GM12878 (cell line): ENCODE measurements at regions not wholly inside any gene's neighbourhood (a gene's known extent, or its start where the extent isn't known, plus 50 kb on each side); places are given as distances from the start of the nearest gene placed in this dataset.

Source experiments
- ATAC-seq: fragments of 200-7000 bp; cut with Tn5 transposase; 3 replicates; pipeline ENCODE4 v1.9.1; 2020; ENCODE audit warnings: mild to moderate bottlenecking, moderate library complexity
- BruUV-seq: library from RNA; stranded (reverse); fragments of 400-500 nt; replicated peaks from 2 replicates; lab custom pipeline; 2021; lab: Mats Ljungman, UMichigan
- CTCF ChIA-PET: fragments of 300-600 bp; sonication (Branson Sonifier 250); formaldehyde crosslinking; extraction: SDS; loops from one replicate; lab custom pipeline; 2021; ENCODE audit warnings: inconsistent platforms; lab: Yijun Ruan, JAX
- POLR2A ChIA-PET: fragments of 350-600 bp; formaldehyde crosslinking; extraction: SDS; loops from one replicate; lab custom pipeline; 2021; ENCODE audit warnings: inconsistent platforms; lab: Charles Lee
- RAD21 ChIA-PET: fragments of 300-600 bp; sonication (Branson Sonifier 250); formaldehyde crosslinking; loops from one replicate; lab custom pipeline; 2023; ENCODE audit warnings: antibody characterized with exemption; ENCODE audit not compliant: unreplicated experiment; lab: Charles Lee
- SMC1A ChIA-PET: fragments of 300-600 bp; sonication (Branson Sonifier 250); formaldehyde crosslinking; loops from one replicate; lab custom pipeline; 2023; ENCODE audit not compliant: unreplicated experiment, uncharacterized antibody; lab: Charles Lee
- DNase-seq: peaks from one replicate; pipeline ENCODE4 v3.0.0-alpha.2; 2011; ENCODE audit warnings: low read depth, low spot score
- FAIRE-seq: peaks from 3 replicates; lab custom pipeline; 2011; peaks lifted over from hg19 to GRCh38; lab: Jason Lieb, UNC
- H2AFZ ChIP-seq: 2 replicates; pipeline ENCODE4 v1.6.0; 2011; ENCODE audit warnings: low read depth, low read length, control low read depth; ENCODE audit not compliant: control insufficient read depth
- H3K27ac ChIP-seq: 2 replicates; pipeline ENCODE4 v1.5.1; 2011; ENCODE audit warnings: control low read depth; ENCODE audit not compliant: control insufficient read depth, insufficient read depth
- H3K27me3 ChIP-seq, 2 experiments: replicated peaks in 1 of 2; 2 replicates each; pipeline versions ENCODE4 v1.6.0 to v1.6.1; 2011; ENCODE audit warnings: low read length in 1 of 2; ENCODE audit not compliant: control insufficient read depth in 2 of 2, insufficient read depth in 2 of 2
- H3K36me3 ChIP-seq, 2 experiments: 2 replicates each; pipeline ENCODE4 v1.5.1; 2011; ENCODE audit warnings: low read length in 1 of 2; ENCODE audit not compliant: control insufficient read depth in 2 of 2, insufficient read depth in 2 of 2
- H3K4me1 ChIP-seq: 2 replicates; pipeline ENCODE4 v1.6.1; 2011; ENCODE audit warnings: mild to moderate bottlenecking, low read length, moderate library complexity, mixed read lengths; ENCODE audit not compliant: control insufficient read depth, insufficient read depth
- H3K4me2 ChIP-seq: 2 replicates; pipeline ENCODE4 v1.6.0; 2011; ENCODE audit warnings: control low read depth; ENCODE audit not compliant: control insufficient read depth, insufficient read depth
- H3K4me3 ChIP-seq: fragments of 200-600 bp; sonication (generic); 2 replicates; pipeline ENCODE4 v1.5.1; 2016
- H3K79me2 ChIP-seq: 2 replicates; pipeline ENCODE4 v1.6.0; 2011; ENCODE audit warnings: low read length; ENCODE audit not compliant: control insufficient read depth, insufficient read depth
- H3K9ac ChIP-seq: 2 replicates; pipeline ENCODE4 v1.8.0; 2011; ENCODE audit warnings: low read length, control low read depth, mixed read lengths; ENCODE audit not compliant: control insufficient read depth, insufficient read depth
- H3K9me3 ChIP-seq: replicated peaks from 3 replicates; pipeline ENCODE4 v1.5.1; 2011; ENCODE audit warnings: mild to moderate bottlenecking, low read length; ENCODE audit not compliant: control insufficient read depth, insufficient read depth
- H4K20me1 ChIP-seq: 2 replicates; pipeline ENCODE4 v1.6.0; 2011; ENCODE audit not compliant: control insufficient read depth, insufficient read depth
- ATF7 ChIP-seq: fragments of 450-650 bp; IDR thresholded peaks from 2 replicates; pipeline ENCODE4 v1.6.1; 2016; ENCODE audit warnings: low read depth, mild to moderate bottlenecking
- BCLAF1 ChIP-seq: fragments of 450-650 bp; IDR thresholded peaks from 2 replicates; pipeline ENCODE4 v1.6.1; 2017; ENCODE audit warnings: antibody characterized with exemption, mild to moderate bottlenecking, moderate library complexity
- CREM ChIP-seq: IDR thresholded peaks from 2 replicates; pipeline ENCODE4 v1.6.1; 2014; ENCODE audit warnings: antibody characterized with exemption, low read depth
- EGR1 ChIP-seq, 2 experiments: IDR thresholded peaks; 1 replicate in 1 of 2; 2 replicates in 1 of 2; pipeline ENCODE4 v1.6.1; 2011 to 2012; ENCODE audit warnings: low read depth in 2 of 2, low read length in 2 of 2, borderline replicate concordance in 1 of 2, mild to moderate bottlenecking in 1 of 2, moderate library complexity in 1 of 2
- EP300 ChIP-seq, 2 experiments: fragments of 150-350 bp in 1 of 2; IDR thresholded peaks; 2 replicates each; pipeline ENCODE4 v1.6.1; 2011 to 2012; ENCODE audit warnings: low read depth in 2 of 2, low read length in 2 of 2, borderline replicate concordance in 1 of 2, improper control_type of control experiment in 1 of 2, inconsistent platforms in 1 of 2; ENCODE audit not compliant: control insufficient read depth in 1 of 2
- GATAD2B ChIP-seq: fragments of 450-650 bp; conservative IDR thresholded peaks from 2 replicates; pipeline ENCODE4 v1.6.1; 2017; ENCODE audit warnings: low read depth, mild to moderate bottlenecking, moderate library complexity
- KAT2A ChIP-seq: conservative IDR thresholded peaks from 2 replicates; pipeline ENCODE4 v1.6.1; 2011; ENCODE audit warnings: low read depth, low read length; ENCODE audit not compliant: control insufficient read depth
- RELB ChIP-seq: fragments of 450-650 bp; IDR thresholded peaks from 2 replicates; pipeline ENCODE4 v1.6.1; 2017; ENCODE audit warnings: low read depth, mild to moderate bottlenecking, moderate library complexity
- SMAD5 ChIP-seq: IDR thresholded peaks from 2 replicates; pipeline ENCODE4 v1.6.1; 2016; ENCODE audit warnings: antibody characterized with exemption, low read depth
- SREBF2 ChIP-seq: IDR thresholded peaks from 2 replicates; pipeline ENCODE4 v1.6.1; 2012; ENCODE audit warnings: mild to moderate bottlenecking, low read length
- STAT1 ChIP-seq: fragments of 450-650 bp; conservative IDR thresholded peaks from 2 replicates; pipeline ENCODE4 v1.6.1; 2014; ENCODE audit warnings: antibody characterized with exemption, mild to moderate bottlenecking
- YY1 ChIP-seq: IDR thresholded peaks from 2 replicates; pipeline ENCODE4 v1.6.1; 2011; ENCODE audit warnings: low read depth, mild to moderate bottlenecking, low read length
- ZBTB4 ChIP-seq: fragments of 450-650 bp; formaldehyde crosslinking; IDR thresholded peaks from 2 replicates; pipeline ENCODE4 v1.4.0; 2022; ENCODE audit warnings: mild to moderate bottlenecking, moderate library complexity
- ZNF217 ChIP-seq: fragments of 450-650 bp; IDR thresholded peaks from 2 replicates; pipeline ENCODE4 v1.6.1; 2017; ENCODE audit warnings: antibody characterized with exemption, mild to moderate bottlenecking
- ZNF622 ChIP-seq: fragments of 450-650 bp; IDR thresholded peaks from 2 replicates; pipeline ENCODE4 v1.6.1; 2017; ENCODE audit warnings: mild to moderate bottlenecking, inconsistent platforms
- WGBS: methylation state at CpG from one replicate; pipeline ENCODE4 v1.1.6; 2016; ENCODE audit warnings: low lambda C conversion rate; ENCODE audit not compliant: insufficient replicate concordance, insufficient coverage; ENCODE audit errors: missing lambda C conversion rate; 5-methylcytosine and 5-hydroxymethylcytosine counted together
- in situ Hi-C: fragments of 300-500 bp; cut with MboI; formaldehyde crosslinking; loops from 9 replicates; pipeline ENCODE4 v1.14.3; 2018; ENCODE audit warnings: mixed read lengths
- intact Hi-C: fragments of 100-400 bp; cut with micrococcal nuclease; formaldehyde crosslinking; loops from one replicate; pipeline ENCODE4 v1.14.2; 2022; ENCODE audit not compliant: unreplicated experiment

GRCh38 chr6:155959898-155960495 is 504.4 kb upstream of the NOX3 start (continued):
- no peak for TF ChIP-seq ZBTB4 (CRISPR knock-in tag)
- TF ChIP-seq EGR1 (IDR thresholded peaks at IDR 0.05; ENCODE audit: borderline replicate concordance in 1 of 2, low read depth in 2 of 2, low read length in 2 of 2), result no peak
- TF ChIP-seq SMAD5, result no peak
- TF ChIP-seq KAT2A, result no peak
- TF ChIP-seq ZNF622, result no peak
- TF ChIP-seq STAT1, result no peak
- no peak for TF ChIP-seq GATAD2B
- TF ChIP-seq YY1, result no peak

GRCh38 chr6:155958550-155958949 is 502.9 kb upstream of the NOX3 start:
- no peak overlapping the region for H3K4me3 ChIP-seq
- H3K27me3 ChIP-seq, result no peaks in the 10 kb centered on the region
- FAIRE-seq (no peak), ATAC-seq (no peak), DNase-seq (no peak)
- H3K4me1 ChIP-seq, result no peaks in the 10 kb centered on the region
- H3K79me2 ChIP-seq, result no peaks in the 10 kb centered on the region
- H4K20me1 ChIP-seq, result no peaks in the 10 kb centered on the region
- RAD21 ChIA-PET, result no interaction called here
- no peak overlapping the region for H3K9ac ChIP-seq
- SMC1A ChIA-PET, result no interaction called here
- intact Hi-C loops (no loop called here), in situ Hi-C loops (no loop called here)
- no peak overlapping the region for H3K4me2 ChIP-seq
- 3% methylated on average over 2 of the region's 2 CpGs for WGBS
- POLR2A ChIA-PET, result no interaction called here
- no TSS peak for BruUV-seq
- H3K36me3 ChIP-seq, result no peaks in the 10 kb centered on the region
- CTCF ChIA-PET, result no interaction called here
- H3K9me3 ChIP-seq, result no peaks in the 10 kb centered on the region
- H3K27ac ChIP-seq, result no peak overlapping the region
- no peak overlapping the region for H2AFZ ChIP-seq
- TF ChIP-seq RELB (no peak), SREBF2 (no peak), ATF7 (no peak), ZNF217 (no peak), BCLAF1 (no peak), CREM (no peak), EP300 (IDR thresholded peaks at IDR 0.05; ENCODE audit: borderline replicate concordance in 1 of 2, control insufficient read depth in 1 of 2, low read depth in 2 of 2, low read length in 2 of 2) (no peak)
